Ovary (tissue), 7 donors: ENCODE measurements at regions not wholly inside any gene's neighbourhood (a gene's known extent, or its start where the extent isn't known, plus 50 kb on each side); places are given as distances from the start of the nearest gene placed in this dataset.
"Not testable (repeated sequence)": the region's sequence is repeated elsewhere in the genome, so short reads cannot be mapped to it uniquely, and the experiment has no call there.

Experiments used
- DNase-seq, 5 donors: peaks; one replicate each; pipeline ENCODE4 v3.0.0-alpha.2; 2019 to 2020
- H3K27ac ChIP-seq, 2 donors: fragments of 200-600 bp; one replicate each; pipeline versions ENCODE4 v1.5.1 to v1.8.0; 2019 to 2022
- H3K27me3 ChIP-seq: fragments of 200-600 bp; one replicate; pipeline ENCODE4 v1.8.0; 2022
- H3K36me3 ChIP-seq: fragments of 200-600 bp; sonication (generic); one replicate; pipeline ENCODE4 v1.5.1; 2019
- H3K4me1 ChIP-seq: one replicate; pipeline ENCODE4 v1.8.1; 2013; ENCODE audit warnings: mild to moderate bottlenecking, moderate library complexity; ENCODE audit not compliant: insufficient read depth
- H3K4me3 ChIP-seq: fragments of 200-600 bp; sonication (generic); one replicate; pipeline ENCODE4 v1.5.1; 2017
- H3K9me3 ChIP-seq, 2 donors: fragments of 200-600 bp in 1 of 2; sonication (generic) in 1 of 2; one replicate each; pipeline versions ENCODE4 v1.5.1 to v1.8.1; 2013 to 2019; ENCODE audit warnings: mild to moderate bottlenecking in 1 of 2, moderate library complexity in 1 of 2
- EP300 ChIP-seq: sonication (generic); formaldehyde crosslinking; IDR thresholded peaks from one replicate; pipeline ENCODE4 v1.6.1; 2017; ENCODE audit warnings: antibody characterized with exemption
- POLR2A ChIP-seq: fragments of 450-650 bp; IDR thresholded peaks from one replicate; pipeline ENCODE4 v1.6.1; 2017; ENCODE audit warnings: antibody characterized with exemption, mild to moderate bottlenecking, moderate library complexity
- WGBS, 3 donors: extraction: QIAGEN DNeasy Blood & Tissue Kit in 1 of 3; methylation state at CpG; one replicate each; pipeline versions ENCODE4 v1.1.5 to v1.1.7; 2013 to 2017; 5-methylcytosine and 5-hydroxymethylcytosine counted together
- intact Hi-C, 4 donors: fragments of 100-400 bp; cut with DNase I; formaldehyde crosslinking; loops; one replicate each; pipeline versions ENCODE4 v1.11.0 to v1.15.1; 2022 to 2023
- TF ChIP-seq, protein P1 (sequence below), 3 donors: fragments of 450-650 bp in 2 of 3; fragments of 200-600 bp in 1 of 3; IDR thresholded peaks; one replicate each; pipeline versions ENCODE4 v1.5.1 to v1.8.0; 2016 to 2022; ENCODE audit warnings: antibody characterized with exemption in 3 of 3, mild to moderate bottlenecking in 1 of 3
- donor health status: DM: no; HTN: no; CAD: no; lungs with moderate emphysema.
- donor health status: DM: no; HTN: no; CAD: no.
- donor health status: Bipolar disorder and iron deficiency.
- donor health status: DM: no; HTN: no; CAD: no.
- donor health status: DM: yes; HTN: yes; CAD: no.

DNA sequence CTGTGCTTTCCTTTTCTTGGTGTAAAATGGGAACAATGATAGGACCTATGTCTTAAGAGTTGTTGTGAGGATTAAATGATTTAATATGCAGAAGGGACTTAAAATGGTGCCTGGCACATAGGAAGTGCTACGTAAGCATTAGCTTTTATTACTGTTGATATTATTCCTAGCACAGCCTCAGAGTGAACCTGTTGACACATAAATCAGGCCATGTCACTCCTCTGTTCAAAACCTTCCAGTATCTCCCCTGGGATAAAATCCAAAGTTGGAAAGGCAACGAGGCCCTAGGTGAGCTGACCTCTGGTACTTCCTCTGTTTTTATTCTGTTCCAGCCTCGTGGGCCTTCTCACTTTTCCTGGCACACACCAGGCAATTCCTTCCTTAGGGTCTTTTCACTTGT, 108.8 kb upstream of the CADM1 start:
- no peaks in the 10 kb centered on the region for H3K36me3 ChIP-seq
- H3K9me3 ChIP-seq = no peaks in the 10 kb centered on the region
- WGBS, 3 donors = 70 to 78% (median 76%) methylated on average over 3 of the region's 3 CpGs
- DNase-seq = no peak
- H3K4me3 ChIP-seq = no peak overlapping the region
- no peaks in the 10 kb centered on the region for H3K4me1 ChIP-seq
- no peaks in the 10 kb centered on the region for H3K27me3 ChIP-seq
- H3K27ac ChIP-seq = no peak overlapping the region
- no peak for TF ChIP-seq EP300
- TF ChIP-seq, protein P1, sequence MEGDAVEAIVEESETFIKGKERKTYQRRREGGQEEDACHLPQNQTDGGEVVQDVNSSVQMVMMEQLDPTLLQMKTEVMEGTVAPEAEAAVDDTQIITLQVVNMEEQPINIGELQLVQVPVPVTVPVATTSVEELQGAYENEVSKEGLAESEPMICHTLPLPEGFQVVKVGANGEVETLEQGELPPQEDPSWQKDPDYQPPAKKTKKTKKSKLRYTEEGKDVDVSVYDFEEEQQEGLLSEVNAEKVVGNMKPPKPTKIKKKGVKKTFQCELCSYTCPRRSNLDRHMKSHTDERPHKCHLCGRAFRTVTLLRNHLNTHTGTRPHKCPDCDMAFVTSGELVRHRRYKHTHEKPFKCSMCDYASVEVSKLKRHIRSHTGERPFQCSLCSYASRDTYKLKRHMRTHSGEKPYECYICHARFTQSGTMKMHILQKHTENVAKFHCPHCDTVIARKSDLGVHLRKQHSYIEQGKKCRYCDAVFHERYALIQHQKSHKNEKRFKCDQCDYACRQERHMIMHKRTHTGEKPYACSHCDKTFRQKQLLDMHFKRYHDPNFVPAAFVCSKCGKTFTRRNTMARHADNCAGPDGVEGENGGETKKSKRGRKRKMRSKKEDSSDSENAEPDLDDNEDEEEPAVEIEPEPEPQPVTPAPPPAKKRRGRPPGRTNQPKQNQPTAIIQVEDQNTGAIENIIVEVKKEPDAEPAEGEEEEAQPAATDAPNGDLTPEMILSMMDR (IDR thresholded peaks at IDR 0.05) = no peak
- TF ChIP-seq POLR2A = no peak
- intact Hi-C loops = no loop called here

DNA sequence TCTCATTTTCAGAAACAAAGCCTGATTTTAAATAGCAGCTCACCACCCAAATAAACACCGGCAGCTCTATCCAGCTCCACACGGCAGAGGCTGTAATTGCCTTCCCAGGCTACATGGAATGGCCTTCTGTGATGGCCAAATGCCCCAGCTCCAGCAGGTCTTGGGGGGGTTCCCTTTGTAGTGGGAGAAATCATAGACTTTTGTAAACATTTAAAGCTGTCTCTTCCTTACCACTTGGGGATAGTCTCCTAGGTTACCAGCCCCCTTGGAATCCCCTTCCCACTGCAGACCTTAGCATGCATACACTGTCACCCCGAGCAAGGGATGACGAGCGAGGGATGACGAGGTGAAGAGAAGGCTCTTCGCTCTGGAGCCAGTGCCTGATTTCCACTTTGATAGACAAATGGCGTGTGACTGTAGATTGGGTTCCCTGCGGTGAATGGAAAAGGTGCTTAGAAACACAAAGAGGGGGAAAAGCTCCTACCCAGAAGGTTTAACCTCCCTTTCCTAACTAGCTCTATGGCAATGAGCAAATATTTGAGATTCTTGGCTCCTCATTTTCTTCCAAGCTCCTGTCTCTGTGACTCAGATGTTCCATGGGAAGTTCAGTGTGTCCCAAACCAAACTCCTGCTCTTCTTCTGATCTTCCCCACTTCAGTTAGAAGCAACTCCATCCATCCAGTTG, 108.0 kb upstream of the CADM1 start:
- 79 to 85% (median 80%) methylated on average over 9 of the region's 9 CpGs for WGBS, 3 donors

DNA sequence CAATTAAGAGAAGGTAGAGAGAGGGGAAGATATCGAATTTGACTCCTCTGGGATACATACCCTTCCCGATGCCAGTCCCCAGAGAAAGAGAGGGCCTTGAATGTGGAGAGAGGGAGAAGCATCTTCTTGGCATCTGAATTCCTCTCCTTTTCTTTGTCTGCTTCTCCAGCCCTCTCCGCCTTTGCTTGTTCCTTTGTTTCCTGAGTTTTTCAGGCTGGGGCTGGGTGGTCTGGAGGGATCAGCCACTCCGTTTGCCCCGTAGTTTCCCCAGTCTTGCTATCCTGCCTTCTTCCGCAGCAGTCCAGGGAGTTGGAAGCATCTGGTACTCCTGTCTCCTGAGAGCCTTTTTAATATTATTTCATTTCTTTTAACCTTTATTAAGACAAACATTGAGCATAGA, 107.1 kb upstream of the CADM1 start:
- no peak for DNase-seq
- no peaks in the 10 kb centered on the region for H3K36me3 ChIP-seq
- WGBS, 3 donors = 54 to 71% (median 64%) methylated on average over 6 of the region's 6 CpGs
- peaks cover 8% of the 10 kb centered on the region for H3K4me1 ChIP-seq
- no peaks in the 10 kb centered on the region for H3K9me3 ChIP-seq
- H3K27ac ChIP-seq = no peak overlapping the region
- TF ChIP-seq EP300 (no peak), POLR2A (no peak)
- TF ChIP-seq, protein P1 (IDR thresholded peaks at IDR 0.05) = no peak
- no peak overlapping the region for H3K4me3 ChIP-seq
- no peaks in the 10 kb centered on the region for H3K27me3 ChIP-seq
- intact Hi-C loops = no loop called here

More for the DNA sequence above, 108.0 kb upstream of the CADM1 start:
- no peak for DNase-seq
- Histone ChIP-seq H3K27me3 (no peaks in the 10 kb centered on the region), H3K4me3 (no peak overlapping the region), H3K27ac (no peak overlapping the region), H3K9me3 (no peaks in the 10 kb centered on the region), H3K36me3 (no peaks in the 10 kb centered on the region), H3K4me1 (peaks cover 3% of the 10 kb centered on the region)
- TF ChIP-seq POLR2A (no peak), EP300 (no peak)
- TF ChIP-seq, protein P1 (IDR thresholded peaks at IDR 0.05) = no peak
- intact Hi-C loops = no loop called here

DNA sequence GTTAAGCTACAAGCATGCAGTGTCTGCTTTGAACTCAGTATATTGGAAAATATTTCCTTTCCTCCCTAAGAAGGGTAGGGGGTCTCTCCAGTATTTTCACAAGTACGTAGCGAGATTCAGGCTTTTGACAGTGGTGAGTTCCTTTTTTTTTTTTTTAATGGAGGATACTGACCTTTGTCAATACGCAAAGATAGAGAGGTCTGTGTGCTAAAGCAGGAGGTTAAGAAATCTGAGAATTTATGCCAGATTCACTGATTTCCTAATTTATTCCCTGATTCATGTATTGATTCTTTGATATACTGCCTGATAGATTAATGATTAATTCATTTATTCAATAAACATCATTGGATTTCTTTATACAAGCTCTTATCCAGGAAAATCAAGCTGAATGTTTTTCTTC, 106.7 kb upstream of the CADM1 start:
- no peak overlapping the region for H3K27ac ChIP-seq
- TF ChIP-seq, protein P1 (IDR thresholded peaks at IDR 0.05) = no peak
- TF ChIP-seq EP300 (no peak), POLR2A (no peak)
- no peaks in the 10 kb centered on the region for H3K36me3 ChIP-seq

DNA sequence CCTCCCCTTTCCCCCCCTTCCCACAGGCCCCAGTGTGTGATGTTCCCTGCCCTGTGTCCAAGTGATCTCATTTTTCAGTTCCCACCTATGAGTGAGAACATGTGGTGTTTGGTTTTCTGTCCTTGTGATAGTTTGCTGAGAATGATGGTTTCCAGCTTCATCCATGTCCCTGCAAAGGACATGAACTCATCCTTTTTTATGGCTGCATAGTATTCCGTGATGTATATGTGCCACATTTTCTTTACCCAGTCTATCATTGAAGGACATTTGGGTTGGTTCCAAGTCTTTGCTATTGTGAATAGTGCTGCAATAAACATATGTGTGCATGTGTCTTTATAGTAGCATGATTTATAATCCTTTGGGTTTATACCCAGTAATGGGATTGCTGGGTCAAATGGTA, 106.0 kb upstream of the CADM1 start:
- H3K9me3 ChIP-seq, H3K27ac ChIP-seq, H3K27me3 ChIP-seq, H3K4me3 ChIP-seq, DNase-seq, H3K36me3 ChIP-seq, intact Hi-C loops, H3K4me1 ChIP-seq: not testable (repeated sequence)
- WGBS, 3 donors = 91 to 100% (median 100%) methylated on average over 1 of the region's 1 CpG

More for the DNA sequence above, 106.7 kb upstream of the CADM1 start:
- Histone ChIP-seq H3K9me3 (no peaks in the 10 kb centered on the region), H3K4me3 (no peak overlapping the region), H3K27me3 (no peaks in the 10 kb centered on the region), H3K4me1 (peaks cover 8% of the 10 kb centered on the region)
- WGBS, 3 donors = 95 to 98% (median 95%) methylated on average over 3 of the region's 3 CpGs
- no peak for DNase-seq
- intact Hi-C loops = no loop called here
